ENCODE measurements at regions not wholly inside any gene's neighbourhood (a gene's known extent, or its start where the extent isn't known, plus 50 kb on each side); places are given as distances from the start of the nearest gene placed in this dataset.

- DNase-seq = no peak
These were observed 366.5 kb downstream of the SEC14L1 start for GRCh38 chr17:77507111-77507885.

GRCh38 chr17:77508047-77508715, 367.4 kb downstream of the SEC14L1 start:
- no peak for DNase-seq

- no peak for DNase-seq
These were observed 368.3 kb downstream of the SEC14L1 start for GRCh38 chr17:77509089-77509488.

- DNase-seq = no peak
These were observed 368.8 kb downstream of the SEC14L1 start for GRCh38 chr17:77509599-77509998.

GRCh38 chr17:77510133-77510796, 369.5 kb downstream of the SEC14L1 start:
- DNase-seq = no peak

GRCh38 chr17:77511514-77512061, 370.8 kb downstream of the SEC14L1 start:
- DNase-seq = no peak

GRCh38 chr17:77512062-77512946, 371.5 kb downstream of the SEC14L1 start:
- DNase-seq = no peak

- DNase-seq = no peak
These were observed 372.3 kb downstream of the SEC14L1 start for GRCh38 chr17:77513045-77513444.

GRCh38 chr17:77515227-77515626, 374.5 kb downstream of the SEC14L1 start:
- no peak for DNase-seq

- peak; percentile 53 for DNase-seq
These were observed 376.1 kb downstream of the SEC14L1 start for GRCh38 chr17:77516902-77517301.

GRCh38 chr17:77521076-77521475, 380.3 kb downstream of the SEC14L1 start:
- DNase-seq = no peak

- no peak for DNase-seq
These were observed 382.8 kb downstream of the SEC14L1 start for GRCh38 chr17:77523540-77523939.

- no peak for DNase-seq
These were observed 385.5 kb downstream of the SEC14L1 start for GRCh38 chr17:77526259-77526711.

GRCh38 chr17:77526728-77527350, 386.1 kb downstream of the SEC14L1 start:
- no peak for DNase-seq

GRCh38 chr17:77527409-77527808, 386.6 kb downstream of the SEC14L1 start:
- no peak for DNase-seq

- DNase-seq = no peak
These were observed 387.2 kb downstream of the SEC14L1 start for GRCh38 chr17:77527836-77528505.

GRCh38 chr17:77528516-77529327, 388.0 kb downstream of the SEC14L1 start:
- DNase-seq = no peak

GRCh38 chr17:77529328-77529650, 388.5 kb downstream of the SEC14L1 start:
- DNase-seq = no peak

GRCh38 chr17:77530591-77530990, 389.8 kb downstream of the SEC14L1 start:
- DNase-seq = no peak

- DNase-seq = no peak
These were observed 390.2 kb downstream of the SEC14L1 start for GRCh38 chr17:77531002-77531401.

- DNase-seq = no peak
These were observed 390.9 kb downstream of the SEC14L1 start for GRCh38 chr17:77531641-77532040.
